RPMI7951 (cell line): ENCODE measurements at regions not wholly inside any gene's neighbourhood (a gene's known extent, or its start where the extent isn't known, plus 50 kb on each side); places are given as distances from the start of the nearest gene placed in this dataset.

ENCODE experiments used
- DNase-seq: peaks from one replicate; pipeline ENCODE4 v3.0.0-alpha.2; 2012; ENCODE audit warnings: low read depth

GRCh38 chr2:187934692-187935091 is 357.0 kb upstream of the GULP1 start:
- DNase-seq, result no peak

- DNase-seq, result no peak
Observed at GRCh38 chr2:187935126-187935525, 356.5 kb upstream of the GULP1 start.

- DNase-seq, result no peak
Observed at GRCh38 chr2:187936228-187936627, 355.4 kb upstream of the GULP1 start.

GRCh38 chr2:187939180-187939579 is 352.5 kb upstream of the GULP1 start:
- no peak for DNase-seq

- no peak for DNase-seq
Observed at GRCh38 chr2:187942876-187943275, 348.8 kb upstream of the GULP1 start.

- no peak for DNase-seq
Observed at GRCh38 chr2:187943772-187944369, 347.8 kb upstream of the GULP1 start.

- no peak for DNase-seq
Observed at GRCh38 chr2:187949859-187950258, 341.8 kb upstream of the GULP1 start.

GRCh38 chr2:187951470-187952218 is 340.0 kb upstream of the GULP1 start:
- no peak for DNase-seq

- no peak for DNase-seq
Observed at GRCh38 chr2:187956906-187957534, 334.7 kb upstream of the GULP1 start.

GRCh38 chr2:187959821-187960220 is 331.9 kb upstream of the GULP1 start:
- DNase-seq, result no peak

- no peak for DNase-seq
Observed at GRCh38 chr2:187962538-187962937, 329.1 kb upstream of the GULP1 start.

- no peak for DNase-seq
Observed at GRCh38 chr2:187964746-187965145, 326.9 kb upstream of the GULP1 start.

- no peak for DNase-seq
Observed at GRCh38 chr2:187966924-187967323, 324.8 kb upstream of the GULP1 start.

GRCh38 chr2:187971893-187972292 is 319.8 kb upstream of the GULP1 start:
- DNase-seq, result no peak

GRCh38 chr2:187976259-187976985 is 315.3 kb upstream of the GULP1 start:
- no peak for DNase-seq

- no peak for DNase-seq
Observed at GRCh38 chr2:187976986-187977333, 314.7 kb upstream of the GULP1 start.

GRCh38 chr2:187978356-187978755 is 313.3 kb upstream of the GULP1 start:
- DNase-seq, result no peak

GRCh38 chr2:187982668-187983067 is 309.0 kb upstream of the GULP1 start:
- DNase-seq, result peak; percentile 75

GRCh38 chr2:187985195-187985594 is 306.5 kb upstream of the GULP1 start:
- no peak for DNase-seq

- no peak for DNase-seq
Observed at GRCh38 chr2:187985923-187986322, 305.8 kb upstream of the GULP1 start.

GRCh38 chr2:187986390-187987105 is 305.1 kb upstream of the GULP1 start:
- DNase-seq, result no peak

- DNase-seq, result no peak
Observed at GRCh38 chr2:187988348-187988747, 303.3 kb upstream of the GULP1 start.
